BE2C (cell line): ENCODE measurements at regions not wholly inside any gene's neighbourhood (a gene's known extent, or its start where the extent isn't known, plus 50 kb on each side); places are given as distances from the start of the nearest gene placed in this dataset.

Source experiments
- DNase-seq: peaks from one replicate; pipeline ENCODE4 v3.0.0-alpha.2; 2020
- H3K27me3 ChIP-seq: fragments of 250-450 bp; sonication (Bioruptor Pico); 2 replicates; pipeline ENCODE4 v1.5.1; 2020; ENCODE audit warnings: mild to moderate bottlenecking
- H3K36me3 ChIP-seq: fragments of 250-450 bp; sonication (Bioruptor Pico); 2 replicates; pipeline ENCODE4 v1.5.1; 2020; ENCODE audit warnings: mild to moderate bottlenecking
- H3K4me1 ChIP-seq: fragments of 250-450 bp; sonication (Bioruptor Pico); 2 replicates; pipeline ENCODE4 v1.5.1; 2020
- H3K4me3 ChIP-seq: 2 replicates; pipeline ENCODE4 v1.5.1; 2011; ENCODE audit warnings: low read depth, low read length
- H3K9me3 ChIP-seq: fragments of 250-450 bp; sonication (Bioruptor Pico); 2 replicates; pipeline ENCODE4 v1.5.1; 2020
- TF ChIP-seq, protein P1 (sequence below): IDR thresholded peaks from 2 replicates; pipeline ENCODE4 v1.5.1; 2012; ENCODE audit warnings: mild to moderate bottlenecking, low read depth, low read length

DNA sequence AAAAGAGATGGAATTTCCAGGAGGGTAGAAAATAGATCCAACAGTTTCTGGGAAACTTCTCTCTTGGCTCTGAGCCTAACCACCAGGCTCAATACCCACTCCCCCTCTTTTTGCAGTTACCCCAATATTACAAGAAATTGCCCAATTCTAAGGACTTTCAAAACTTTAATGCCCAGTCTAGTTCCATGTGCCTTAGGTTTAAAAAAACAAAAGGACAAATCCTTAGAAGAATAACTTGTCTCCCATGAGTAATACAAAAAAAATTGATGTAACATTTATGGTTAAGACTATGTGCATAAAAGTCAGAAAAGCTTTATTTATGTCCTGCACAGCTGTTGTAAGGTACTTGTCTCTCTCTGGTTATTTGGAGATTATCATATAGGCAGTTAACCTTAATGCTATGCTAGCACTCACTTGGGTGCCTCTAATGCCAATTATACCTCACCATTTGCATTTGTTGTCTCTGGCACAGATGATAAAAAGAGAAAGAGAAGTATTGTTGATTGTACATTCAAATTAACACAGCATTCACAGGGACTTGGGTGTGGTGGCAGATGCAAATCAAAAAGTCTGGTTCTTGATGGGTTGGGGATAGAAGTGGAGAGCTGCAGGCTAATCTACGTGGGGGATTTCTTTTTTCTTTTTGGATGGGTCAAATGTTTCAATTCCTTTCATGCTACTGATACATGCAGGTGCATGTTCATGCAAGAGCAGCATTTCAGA, 159.4 kb downstream of the PIK3R1 start:
- Histone ChIP-seq H3K4me1 (peaks cover 9% of the 10 kb centered on the region), H3K4me3 (no peak overlapping the region), H3K9me3 (no peaks in the 10 kb centered on the region), H3K36me3 (no peaks in the 10 kb centered on the region), H3K27me3 (no peaks in the 10 kb centered on the region)
- TF ChIP-seq, protein P1, sequence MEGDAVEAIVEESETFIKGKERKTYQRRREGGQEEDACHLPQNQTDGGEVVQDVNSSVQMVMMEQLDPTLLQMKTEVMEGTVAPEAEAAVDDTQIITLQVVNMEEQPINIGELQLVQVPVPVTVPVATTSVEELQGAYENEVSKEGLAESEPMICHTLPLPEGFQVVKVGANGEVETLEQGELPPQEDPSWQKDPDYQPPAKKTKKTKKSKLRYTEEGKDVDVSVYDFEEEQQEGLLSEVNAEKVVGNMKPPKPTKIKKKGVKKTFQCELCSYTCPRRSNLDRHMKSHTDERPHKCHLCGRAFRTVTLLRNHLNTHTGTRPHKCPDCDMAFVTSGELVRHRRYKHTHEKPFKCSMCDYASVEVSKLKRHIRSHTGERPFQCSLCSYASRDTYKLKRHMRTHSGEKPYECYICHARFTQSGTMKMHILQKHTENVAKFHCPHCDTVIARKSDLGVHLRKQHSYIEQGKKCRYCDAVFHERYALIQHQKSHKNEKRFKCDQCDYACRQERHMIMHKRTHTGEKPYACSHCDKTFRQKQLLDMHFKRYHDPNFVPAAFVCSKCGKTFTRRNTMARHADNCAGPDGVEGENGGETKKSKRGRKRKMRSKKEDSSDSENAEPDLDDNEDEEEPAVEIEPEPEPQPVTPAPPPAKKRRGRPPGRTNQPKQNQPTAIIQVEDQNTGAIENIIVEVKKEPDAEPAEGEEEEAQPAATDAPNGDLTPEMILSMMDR, result no peak
- no peak for DNase-seq

DNA sequence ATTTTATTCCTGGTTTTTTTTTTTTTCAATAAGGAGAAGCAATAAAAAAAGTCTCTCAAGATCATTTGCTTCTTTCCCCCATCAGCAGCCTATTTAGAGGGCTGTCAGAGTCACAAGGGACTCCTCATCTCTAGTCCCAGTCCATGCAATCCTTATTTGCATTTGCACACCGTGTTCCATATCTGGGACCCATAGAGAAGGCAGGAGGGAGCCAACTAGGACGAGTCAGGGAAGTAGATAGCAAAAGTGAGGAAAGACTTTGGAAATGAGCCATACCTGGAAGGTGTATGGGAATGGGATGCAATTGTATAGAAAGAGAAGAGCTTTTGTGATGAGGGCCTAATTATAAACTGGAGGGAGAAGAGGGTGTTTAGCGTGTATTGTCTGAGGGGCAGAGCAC, 160.0 kb downstream of the PIK3R1 start:
- Histone ChIP-seq H3K4me3 (no peak overlapping the region), H3K36me3 (no peaks in the 10 kb centered on the region), H3K4me1 (peaks cover 3% of the 10 kb centered on the region), H3K27me3 (no peaks in the 10 kb centered on the region), H3K9me3 (no peaks in the 10 kb centered on the region)
- no peak for DNase-seq
- TF ChIP-seq, protein P1, result no peak

DNA sequence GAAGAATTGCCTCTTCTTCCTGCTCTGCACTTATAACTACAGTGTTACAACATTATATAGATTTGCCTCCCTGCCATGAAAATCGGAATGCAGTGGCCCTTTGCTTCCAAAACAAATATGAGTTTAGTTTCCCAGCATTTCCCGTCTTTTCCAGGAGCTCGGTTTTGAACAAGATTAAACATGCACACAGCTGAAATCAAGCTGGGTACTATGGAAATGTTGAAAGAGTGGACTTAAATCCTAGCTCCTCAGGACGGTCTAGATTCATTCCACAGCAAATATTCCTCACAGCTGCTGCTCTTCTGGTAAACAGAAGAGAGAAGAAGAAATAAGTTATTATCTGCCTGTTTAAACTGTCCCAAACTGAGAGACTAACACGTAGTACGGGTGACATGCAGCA, 161.4 kb downstream of the PIK3R1 start:
- Histone ChIP-seq H3K9me3 (no peaks in the 10 kb centered on the region), H3K27me3 (no peaks in the 10 kb centered on the region), H3K36me3 (no peaks in the 10 kb centered on the region), H3K4me1 (no peaks in the 10 kb centered on the region), H3K4me3 (no peak overlapping the region)
- TF ChIP-seq, protein P1, result no peak
- DNase-seq, result no peak

DNA sequence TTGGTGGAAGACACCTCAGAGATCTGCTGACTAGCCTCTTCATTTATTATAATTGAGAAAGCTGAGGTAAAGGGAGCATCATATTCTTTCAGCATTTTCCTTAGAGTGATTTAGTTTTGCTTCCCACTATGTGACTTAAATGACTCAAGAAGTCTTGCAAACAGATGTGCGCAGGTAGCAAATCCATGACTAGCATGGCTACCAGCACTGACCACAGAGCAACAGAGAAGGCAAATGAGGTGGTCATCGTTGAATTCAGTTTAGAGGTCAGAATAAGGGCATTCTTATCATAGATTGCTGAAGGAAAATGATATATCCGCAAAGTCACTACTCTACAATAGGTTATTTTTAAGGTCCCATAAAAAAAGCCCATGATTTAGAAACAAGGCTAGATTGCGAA, 162.2 kb downstream of the PIK3R1 start:
- H3K27me3 ChIP-seq, result no peaks in the 10 kb centered on the region
- H3K4me3 ChIP-seq, result no peak overlapping the region
- H3K9me3 ChIP-seq, result no peaks in the 10 kb centered on the region
- no peaks in the 10 kb centered on the region for H3K36me3 ChIP-seq
- H3K4me1 ChIP-seq, result no peaks in the 10 kb centered on the region
- TF ChIP-seq, protein P1, result no peak
- DNase-seq, result no peak

DNA sequence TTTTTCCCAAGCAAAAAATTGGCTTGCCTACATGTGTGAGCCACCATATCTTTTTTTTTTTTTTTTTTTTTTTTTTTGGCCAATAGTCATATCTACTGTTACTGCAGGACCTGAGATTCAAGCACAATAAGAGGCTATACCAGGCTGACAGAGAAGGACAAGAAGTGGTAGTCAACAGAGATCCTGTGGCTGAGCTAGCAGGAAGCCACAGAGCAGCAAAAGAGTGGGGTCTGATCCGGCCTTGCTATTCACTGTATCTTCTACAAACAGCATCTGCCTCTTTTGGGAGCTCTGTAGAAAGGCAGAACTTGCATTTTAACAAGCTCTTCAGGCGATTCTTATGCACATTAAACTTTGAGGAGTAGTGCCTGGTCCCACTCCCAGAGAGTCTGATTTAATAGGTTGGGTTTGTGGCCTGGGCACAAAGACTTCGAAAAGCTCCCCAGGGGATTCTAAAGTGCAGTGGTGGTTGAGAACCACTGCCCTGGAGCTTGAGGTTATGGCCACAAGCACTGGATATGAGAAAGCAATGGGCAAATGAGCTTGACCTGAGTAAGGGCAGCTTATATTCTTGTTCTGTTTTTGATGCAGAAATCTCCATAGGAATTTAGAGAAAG, 162.8 kb downstream of the PIK3R1 start:
- TF ChIP-seq, protein P1, result no peak
- Histone ChIP-seq H3K4me3 (no peak overlapping the region), H3K4me1 (no peaks in the 10 kb centered on the region), H3K27me3 (no peaks in the 10 kb centered on the region), H3K36me3 (no peaks in the 10 kb centered on the region), H3K9me3 (no peaks in the 10 kb centered on the region)
- DNase-seq, result no peak
